ENCODE measurements at regions not wholly inside any gene's neighbourhood (a gene's known extent, or its start where the extent isn't known, plus 50 kb on each side); places are given as distances from the start of the nearest gene placed in this dataset.
"Not testable (repeated sequence)": the region's sequence is repeated elsewhere in the genome, so short reads cannot be mapped to it uniquely, and the experiment has no call there.

DNA sequence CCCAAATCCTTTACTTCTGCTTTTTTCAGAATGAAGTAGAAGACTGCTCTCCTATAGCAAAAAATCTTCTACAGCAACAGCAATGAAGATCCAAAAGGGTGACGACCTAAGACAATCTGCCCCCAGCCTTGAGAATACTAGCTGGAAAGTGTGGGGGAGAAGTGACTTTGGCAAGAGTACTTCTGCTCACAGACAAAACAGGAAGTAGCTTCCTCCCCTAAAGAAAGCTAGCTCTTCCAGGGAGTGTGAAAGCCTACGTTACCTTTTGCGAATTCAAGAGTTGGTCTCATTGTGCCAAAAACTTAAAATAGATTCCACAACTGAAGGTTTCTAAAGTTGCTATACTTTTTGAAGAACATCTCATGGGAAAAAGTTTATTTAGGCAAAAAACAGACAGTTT lies 1069.2 kb upstream of the CHAC2 start:
- no peak for DNase-seq (ENCODE audit: low read depth)

DNA sequence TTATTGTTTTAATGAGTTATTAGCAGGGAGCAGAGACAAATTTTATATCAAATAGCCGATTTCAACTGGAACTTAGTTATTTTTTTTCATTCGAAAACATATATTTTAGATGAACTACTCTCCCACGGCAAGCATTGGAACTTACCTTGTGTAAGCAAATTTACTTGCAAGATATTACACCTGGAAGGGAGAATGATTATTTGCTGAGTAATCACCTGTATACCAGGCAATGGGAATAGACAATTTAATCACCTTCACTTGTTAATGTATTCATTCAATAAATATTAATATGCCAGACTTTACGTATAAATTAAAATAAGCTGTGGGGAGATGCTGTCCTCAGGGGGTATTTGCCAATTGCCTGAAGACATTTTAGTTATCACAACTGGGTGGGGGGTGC lies 1069.9 kb upstream of the CHAC2 start:
- DNase-seq (ENCODE audit: low read depth) = no peak

DNA sequence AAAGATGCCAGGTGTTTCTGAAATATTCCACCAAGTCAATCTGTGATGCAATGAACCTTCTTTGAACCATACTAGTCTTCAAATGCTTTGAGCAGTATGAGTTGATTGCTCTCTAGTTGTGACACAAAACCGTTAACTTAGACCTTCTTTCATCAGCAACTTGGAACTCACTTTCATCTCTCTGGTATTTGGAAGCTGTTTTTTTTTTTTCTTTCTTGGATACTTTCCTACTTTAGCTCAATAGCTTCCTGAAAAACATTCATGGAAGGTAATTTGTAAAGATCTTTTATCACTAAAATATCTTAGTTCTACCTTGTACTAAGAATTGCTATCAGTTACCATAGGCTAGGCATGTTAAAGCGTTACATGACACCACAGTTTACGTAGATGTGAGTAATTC lies 1071.9 kb upstream of the CHAC2 start:
- no peak for DNase-seq (ENCODE audit: low read depth)

DNA sequence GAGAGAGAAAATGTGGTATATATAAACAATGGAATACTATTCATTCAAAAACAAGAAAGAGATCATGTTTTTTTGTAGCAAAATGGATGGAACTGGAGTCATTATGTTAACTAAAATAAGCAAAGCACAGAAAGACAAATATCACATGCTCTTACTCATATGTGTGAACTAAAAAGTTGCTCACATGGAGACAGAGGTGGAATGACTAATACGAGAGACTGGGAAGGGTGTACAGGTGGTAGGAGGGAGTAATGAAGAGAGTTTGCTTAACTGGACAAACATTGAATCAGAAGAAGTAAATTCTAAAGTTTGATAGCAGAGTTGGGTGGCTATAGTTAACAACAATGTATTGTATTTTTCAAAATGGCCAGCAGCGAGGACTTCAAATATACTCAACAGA lies 1080.7 kb upstream of the CHAC2 start:
- DNase-seq (ENCODE audit: low read depth) = no peak

DNA sequence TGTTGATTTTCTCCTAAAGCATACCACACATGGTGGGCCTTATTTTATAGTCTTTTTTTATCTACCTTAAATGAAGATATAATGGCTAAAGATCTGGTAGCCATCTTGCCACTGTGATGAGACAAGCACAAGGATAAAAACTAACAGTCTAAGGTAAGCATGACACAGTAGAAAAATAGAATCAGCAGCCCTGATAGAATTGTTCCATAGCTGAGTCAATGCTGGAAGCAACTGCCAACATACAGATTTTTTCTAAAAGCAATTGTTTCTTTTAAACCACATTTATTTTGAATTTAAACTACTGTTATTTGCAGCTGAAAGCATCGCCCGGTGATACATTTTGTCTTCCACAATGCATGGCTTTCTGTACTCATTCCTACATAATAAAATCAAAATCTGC lies 1091.5 kb upstream of the CHAC2 start:
- no peak for DNase-seq (ENCODE audit: low read depth)

DNA sequence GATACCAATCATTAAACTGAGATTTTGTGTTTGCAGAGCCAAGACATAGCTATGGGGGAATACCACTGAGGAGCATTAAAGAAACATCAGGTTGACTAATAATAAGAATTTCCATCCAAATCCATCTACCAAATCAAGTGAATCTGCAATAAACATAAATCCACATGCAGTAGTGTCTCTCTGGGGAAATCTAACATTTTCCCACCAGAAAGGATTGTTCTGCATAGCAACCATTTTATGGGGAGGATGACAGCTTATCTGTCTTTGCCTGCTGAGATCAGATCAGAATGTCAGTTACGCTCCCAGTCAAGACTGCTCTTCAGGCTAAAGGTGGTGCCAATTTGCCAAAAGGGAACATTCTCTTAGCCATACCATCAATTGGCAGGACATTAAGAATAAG lies 1098.9 kb upstream of the CHAC2 start:
- DNase-seq (ENCODE audit: low read depth) = no peak

DNA sequence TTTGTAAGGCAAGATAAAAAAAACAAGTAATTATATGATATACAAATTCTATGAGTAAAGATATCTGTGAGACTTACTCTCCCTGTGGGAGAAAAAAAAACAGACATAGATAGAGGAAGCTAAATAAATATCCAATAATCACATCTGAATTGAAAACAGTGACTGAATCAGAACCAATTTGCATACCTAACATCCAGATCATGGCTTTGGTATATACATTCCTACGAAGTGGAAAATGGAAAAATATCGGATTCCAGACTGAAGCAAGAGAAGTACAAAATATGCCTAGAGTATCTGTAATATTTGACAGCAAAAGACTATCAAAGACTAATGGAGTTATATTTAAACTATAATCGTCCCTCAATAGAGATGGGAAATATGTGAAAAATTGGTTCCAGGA lies 1108.1 kb upstream of the CHAC2 start:
- DNase-seq (ENCODE audit: low read depth) = no peak

DNA sequence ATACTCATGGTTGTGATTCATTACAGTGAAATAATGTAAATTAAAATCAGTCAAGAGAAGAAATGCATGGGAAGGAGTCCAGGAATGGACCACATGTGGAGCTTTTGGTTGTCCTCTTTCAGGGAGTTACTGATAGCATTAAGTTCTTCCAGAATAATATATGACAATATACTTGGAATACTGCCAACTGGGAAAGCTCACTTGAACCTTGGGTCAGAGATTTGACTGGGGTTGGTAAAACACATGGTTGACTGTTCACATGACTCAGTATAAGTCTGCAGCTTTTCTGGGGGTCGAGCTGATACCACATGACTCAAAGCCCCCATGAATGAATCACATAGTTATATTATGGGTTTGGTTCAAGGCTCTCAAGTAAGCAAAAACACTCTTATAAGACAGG lies 1109.0 kb upstream of the CHAC2 start:
- no peak for DNase-seq (ENCODE audit: low read depth)

DNA sequence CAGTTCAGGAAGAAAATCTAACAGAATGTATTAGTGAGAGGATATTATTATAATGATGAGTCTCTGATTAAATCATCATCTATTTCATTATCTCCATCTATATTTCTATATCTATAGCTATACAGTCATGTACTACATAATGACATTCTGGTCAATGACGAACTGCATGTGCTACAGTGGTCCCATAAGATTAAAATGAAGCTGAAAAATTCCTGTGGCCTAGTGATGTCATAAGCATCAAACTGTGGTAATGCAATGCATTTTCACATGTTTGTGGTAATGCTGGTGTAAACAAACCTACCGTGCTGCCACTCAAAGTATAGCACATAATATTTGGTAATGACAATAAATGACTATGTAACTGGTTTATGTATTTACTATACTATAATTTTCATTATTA lies 1127.9 kb upstream of the CHAC2 start:
- DNase-seq (ENCODE audit: low read depth) = peak; percentile 3

DNA sequence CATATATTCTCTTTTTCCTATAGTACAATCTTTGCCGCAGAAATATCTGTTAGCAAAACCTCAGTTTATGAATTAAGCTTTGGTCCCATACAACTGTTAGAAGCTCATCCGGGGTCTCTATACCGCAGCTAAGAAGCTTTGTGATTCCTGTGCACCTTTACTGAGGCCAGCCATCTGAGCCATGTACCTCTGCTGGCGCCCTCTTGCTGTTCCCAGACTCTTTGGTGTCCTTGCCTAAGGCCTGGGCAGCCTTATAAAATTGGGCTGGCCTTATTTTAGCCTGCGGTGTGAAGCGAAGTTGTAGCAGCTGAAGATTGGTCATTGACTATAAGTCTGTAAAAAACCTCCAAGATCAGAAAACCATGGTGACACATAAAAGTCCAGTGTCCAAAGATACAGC lies 1135.1 kb upstream of the CHAC2 start:
- no peak for DNase-seq (ENCODE audit: low read depth)

DNA sequence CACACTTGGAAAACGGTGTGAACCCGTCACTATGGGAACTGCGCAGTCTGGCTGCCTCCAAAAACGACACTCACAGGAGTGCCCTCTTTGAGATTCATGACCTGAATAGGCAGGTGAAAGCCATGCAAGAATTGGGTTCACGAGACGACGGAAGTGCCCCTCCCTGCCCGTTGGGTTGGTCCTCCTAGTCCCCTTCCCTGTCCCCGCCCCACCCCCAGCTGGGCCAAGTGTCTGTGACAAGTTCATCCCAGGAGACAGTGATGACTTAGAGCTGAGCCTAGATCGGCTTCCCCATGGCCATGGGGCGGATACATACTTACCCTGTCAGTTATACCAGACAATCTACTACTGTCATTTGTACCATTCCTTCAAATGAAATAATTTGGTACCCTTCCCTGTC lies 1137.7 kb upstream of the CHAC2 start:
- no peak for DNase-seq (ENCODE audit: low read depth)

DNA sequence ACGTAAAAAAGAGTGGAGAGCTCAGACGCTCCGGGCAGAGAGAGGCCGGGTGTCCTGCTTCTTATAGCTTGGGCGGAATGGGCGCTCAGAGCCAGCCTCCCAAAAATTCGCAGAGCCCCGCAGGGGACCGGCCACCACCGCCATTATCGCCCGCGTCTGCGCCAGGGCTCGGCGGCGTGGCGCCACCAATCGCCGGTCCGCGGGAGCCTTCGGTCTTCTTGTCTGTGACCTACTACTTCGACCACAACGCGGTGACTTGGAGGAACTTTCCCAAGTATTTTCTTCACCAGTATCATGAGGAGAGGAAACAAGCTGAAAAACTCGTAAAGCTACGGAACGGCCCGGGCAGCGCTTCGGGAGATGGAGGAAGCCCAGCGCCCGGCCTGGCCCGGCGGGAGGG lies 1138.1 kb upstream of the CHAC2 start:
- DNase-seq (ENCODE audit: low read depth) = no peak

DNA sequence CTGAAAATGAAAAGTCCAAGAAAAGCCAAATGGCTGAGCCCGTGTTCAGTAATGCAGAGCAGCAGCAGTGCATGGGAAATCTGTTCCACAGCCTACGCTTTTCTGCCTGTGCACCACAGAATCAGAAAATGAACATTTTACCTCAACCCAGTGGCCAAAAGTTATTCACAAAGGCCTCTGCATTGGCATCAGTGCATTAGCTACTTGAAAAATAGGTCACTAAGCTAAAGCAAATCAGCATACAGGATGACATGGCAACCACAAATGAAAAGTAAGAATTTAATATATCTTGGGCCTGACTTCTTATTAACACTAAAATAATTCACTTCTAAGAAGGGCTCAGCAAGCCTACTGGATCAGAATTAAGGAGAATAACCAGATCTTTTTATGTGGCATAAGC lies 1145.3 kb upstream of the CHAC2 start:
- no peak for DNase-seq (ENCODE audit: low read depth)

DNA sequence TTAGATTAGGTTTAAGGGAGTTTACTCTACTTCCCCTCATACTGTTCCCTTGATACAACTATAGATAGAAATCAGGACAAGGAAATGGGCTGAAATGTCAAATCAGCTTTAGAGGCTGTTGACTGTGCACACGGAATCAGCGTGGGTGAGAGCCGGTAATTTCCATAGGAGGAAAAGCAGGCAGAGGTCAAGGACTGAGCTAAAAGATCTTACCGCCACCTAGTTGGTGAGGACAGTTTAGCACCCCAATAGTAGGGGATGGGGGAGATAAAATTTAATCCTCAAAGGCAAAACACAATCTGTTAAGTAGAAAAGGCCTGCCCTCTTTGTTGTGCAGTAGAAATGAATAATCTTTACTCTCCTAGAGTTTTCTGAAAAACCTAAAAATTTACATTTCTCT lies 1154.5 kb upstream of the CHAC2 start:
- no peak for DNase-seq (ENCODE audit: low read depth)

DNA sequence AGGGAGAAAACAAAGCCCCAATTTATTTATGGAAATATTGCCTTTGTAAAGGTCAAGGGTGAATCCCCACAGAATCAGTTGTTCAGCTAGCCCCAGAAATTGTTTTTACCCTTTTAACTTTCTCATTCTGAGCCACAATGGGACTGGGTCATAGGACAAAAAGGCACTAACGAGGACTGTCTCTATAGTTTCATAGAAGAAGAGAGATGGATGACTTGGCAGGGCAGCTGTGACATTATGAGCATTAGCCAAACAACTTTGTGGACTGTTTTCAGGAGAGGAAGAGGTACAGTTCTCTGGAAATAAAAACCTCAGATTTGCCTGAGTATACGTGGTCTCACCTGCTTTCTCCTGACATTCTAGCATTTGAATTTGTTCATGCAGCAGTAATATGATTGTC lies 1155.8 kb upstream of the CHAC2 start:
- no peak for DNase-seq (ENCODE audit: low read depth)

DNA sequence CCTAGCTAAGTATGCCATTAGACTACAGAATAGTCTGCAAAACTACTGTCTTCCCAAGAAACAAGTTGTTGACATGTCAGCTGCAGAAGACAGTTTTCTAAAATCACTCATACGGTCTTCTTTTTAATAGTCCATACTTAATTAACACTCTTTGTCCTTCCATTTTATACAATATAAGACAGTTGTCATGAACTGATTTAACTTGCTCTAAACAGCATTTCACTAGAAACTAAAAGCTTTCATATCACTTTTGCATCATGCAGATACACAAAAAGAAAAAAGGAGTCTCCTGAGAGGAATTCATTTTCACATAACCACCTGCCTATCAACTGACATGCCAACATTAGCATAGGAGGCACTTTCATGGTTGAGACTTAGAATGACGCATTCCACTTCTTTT lies 1159.6 kb upstream of the CHAC2 start:
- DNase-seq (ENCODE audit: low read depth) = no peak

DNA sequence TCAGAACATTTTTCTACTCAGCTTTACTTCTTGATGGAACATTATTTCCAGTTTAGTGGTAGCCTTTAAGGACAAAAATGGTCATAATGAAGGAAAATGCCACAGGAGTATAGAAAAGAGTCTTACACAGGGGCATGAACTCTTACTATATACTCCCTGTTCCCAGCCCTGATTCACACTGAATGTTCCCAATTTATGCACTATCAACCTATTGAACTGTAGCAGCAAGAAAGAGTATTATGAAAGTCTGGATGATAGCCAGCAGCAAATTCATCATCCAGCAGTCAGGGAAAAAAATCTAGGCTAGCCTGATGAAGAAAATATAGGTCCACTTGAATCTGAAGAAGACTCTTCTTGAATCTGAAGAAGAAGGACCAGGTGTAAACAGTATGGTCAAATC lies 1170.3 kb upstream of the CHAC2 start:
- DNase-seq (ENCODE audit: low read depth) = no peak

DNA sequence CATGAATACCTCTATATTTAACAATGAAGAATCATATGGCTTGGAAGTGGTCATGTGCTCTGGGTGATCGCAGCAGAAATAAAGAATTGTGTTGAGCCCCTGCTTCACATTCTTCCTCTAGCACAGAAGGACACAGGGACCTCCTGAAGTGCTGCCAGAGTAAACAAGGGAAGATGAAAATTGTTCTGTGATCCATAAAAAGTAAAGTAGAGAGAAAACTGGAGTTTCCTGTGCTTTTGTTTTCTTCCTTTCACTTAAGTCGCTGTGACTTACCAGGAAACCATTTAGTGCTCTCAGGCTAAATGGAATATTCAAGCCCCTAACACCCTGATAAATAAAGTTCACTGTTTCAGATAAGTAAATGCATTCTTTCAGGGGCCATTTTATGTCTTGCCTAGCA lies 1173.6 kb upstream of the CHAC2 start:
- no peak for DNase-seq (ENCODE audit: low read depth)

DNA sequence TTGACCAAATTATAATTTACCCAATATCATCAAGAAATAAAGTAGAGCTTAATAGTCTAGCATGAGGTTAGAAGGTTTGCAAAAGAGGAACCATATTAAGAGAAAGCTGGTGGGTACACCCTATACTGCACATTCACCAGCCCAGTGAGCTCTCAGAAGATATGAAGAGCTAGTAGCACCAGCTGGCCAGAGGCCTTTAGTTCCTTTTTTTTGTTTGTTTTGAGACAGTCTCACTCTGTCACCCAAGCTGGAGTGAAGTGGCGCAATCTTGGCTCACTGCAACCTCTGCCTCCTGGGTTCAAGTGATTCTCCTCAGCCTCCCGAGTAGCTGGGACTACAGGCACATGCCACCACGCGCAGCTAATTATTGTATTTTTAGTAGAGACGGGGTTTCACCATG lies 1183.5 kb upstream of the CHAC2 start:
- not testable (repeated sequence) for DNase-seq (ENCODE audit: low read depth)

DNA sequence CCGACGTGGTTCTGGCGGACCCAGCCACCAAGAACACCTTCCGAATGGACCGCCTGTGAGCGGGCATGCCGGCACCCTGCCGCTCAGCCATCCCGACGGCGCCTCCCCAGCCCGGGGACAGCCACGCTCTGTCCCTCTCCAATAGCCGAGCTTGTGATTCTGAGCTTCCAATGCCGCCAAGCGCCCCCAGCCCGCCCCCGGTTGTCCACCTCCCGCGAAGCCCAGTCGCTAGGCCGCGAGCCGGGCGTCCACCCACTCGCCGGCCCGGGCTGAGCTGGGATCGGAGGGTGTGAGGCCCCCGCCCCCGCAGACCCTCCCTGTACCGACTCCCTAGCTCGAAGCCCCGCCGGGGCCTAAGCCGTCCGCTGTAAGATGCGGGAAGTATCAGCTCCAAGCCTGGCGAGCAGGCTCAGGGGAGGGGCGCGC lies 1195.1 kb upstream of the CHAC2 start:
- DNase-seq (ENCODE audit: low read depth) = no peak

DNA sequence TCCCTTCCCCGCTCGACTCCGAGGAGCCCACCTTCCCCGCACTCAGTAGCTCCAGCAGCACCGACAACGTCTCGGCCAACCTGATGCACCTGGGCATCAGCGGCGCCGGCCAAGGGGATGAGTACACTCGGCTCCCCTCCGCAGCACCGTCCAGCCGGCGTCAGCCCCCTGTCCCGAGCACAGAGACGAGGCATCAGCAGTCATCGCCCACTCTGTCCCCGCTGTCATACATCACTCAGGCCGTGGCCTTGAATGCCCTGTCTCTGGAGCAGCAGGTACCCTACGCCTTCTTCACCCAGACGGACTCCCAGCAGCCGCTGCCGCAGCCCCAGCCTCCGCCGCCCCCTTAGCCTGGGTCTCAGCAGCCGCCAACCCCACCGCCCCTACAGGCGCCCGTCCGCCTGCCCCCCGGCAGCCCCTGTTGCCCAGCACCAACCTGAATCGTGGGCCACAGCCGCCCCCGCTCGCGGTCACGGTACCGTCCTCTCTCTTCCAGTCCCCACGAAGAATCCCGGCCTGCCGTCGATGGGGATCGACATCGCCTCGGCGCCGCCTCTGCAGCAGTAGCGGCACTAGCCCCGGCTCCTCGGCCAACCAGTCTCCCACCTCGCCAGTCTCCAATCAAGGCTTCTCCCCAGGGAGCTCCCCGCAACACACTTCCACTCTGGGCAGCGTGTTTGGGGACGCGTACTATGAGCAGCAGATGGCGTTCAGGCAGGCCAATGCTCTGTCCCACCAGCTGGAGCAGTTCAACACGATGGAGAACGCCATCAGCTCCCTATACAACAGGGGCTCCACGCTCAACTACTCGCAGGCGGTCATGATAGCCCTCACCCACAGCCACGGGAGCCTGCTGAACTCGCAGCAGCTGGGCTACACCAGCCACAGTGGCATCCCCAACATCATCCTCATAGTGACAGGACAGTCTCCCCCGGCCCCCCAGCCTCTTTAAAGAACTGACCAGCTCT lies 1195.9 kb upstream of the CHAC2 start:
- no peak for DNase-seq (ENCODE audit: low read depth)

DNA sequence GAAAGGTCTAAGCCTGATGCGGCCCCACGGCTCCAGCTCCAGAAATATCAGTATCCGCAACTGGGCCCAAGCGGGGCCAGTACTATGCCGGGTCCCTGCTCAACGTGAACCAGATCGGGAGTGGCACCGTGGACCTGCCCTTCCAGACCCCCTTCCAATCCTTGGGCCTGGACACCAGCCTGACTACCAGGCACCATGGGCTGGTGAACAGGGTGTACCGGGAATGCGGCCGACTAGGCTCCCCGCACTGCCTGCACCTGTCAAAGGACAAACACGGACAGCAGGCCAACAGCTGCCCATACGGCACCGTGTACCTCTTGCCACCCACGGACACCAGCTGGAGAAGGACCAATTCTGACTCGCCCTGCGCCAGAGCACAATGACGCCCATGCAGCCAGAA lies 1196.9 kb upstream of the CHAC2 start:
- DNase-seq (ENCODE audit: low read depth) = no peak

DNA sequence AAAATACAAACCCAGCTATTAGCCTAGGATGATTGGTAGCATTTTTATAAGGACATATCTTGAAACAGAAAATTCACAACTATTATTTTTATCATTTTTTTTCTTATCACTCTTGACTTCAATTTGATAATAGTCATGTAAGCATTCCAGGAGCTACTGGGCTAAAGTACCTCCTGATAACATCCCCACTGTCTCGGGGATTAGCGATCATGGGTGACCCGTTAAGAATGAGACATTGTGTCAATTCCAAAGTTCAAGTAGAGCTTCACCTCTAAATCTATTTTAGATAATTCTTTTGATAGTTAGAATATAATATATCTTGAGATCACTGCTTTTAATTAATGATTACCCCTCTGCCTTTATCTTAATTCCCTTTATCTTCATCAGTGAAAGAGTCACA lies 1204.5 kb upstream of the CHAC2 start:
- DNase-seq (ENCODE audit: low read depth) = no peak

DNA sequence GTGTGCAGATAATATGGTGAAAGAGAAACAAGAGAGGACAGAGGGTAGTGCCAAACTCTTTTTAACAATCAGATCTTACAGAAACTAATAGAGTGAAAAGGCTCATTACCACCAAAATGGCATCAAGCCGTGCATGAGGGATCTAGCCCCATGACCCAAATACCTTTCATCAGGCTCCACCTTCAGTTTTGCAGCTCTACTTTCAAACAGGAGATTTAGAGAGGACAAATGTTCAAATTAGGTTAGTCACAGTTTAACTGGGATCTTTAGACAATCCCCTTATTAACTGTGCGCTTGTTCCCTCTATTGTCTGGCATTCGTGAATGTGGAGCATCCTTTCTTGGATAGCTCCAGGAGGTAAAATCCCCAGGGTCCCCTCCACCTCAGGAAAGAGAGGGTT lies 1209.3 kb upstream of the CHAC2 start:
- no peak for DNase-seq (ENCODE audit: low read depth)

All from ELR (cell line).